Muscle of back (tissue), 3 donors: ENCODE measurements at regions not wholly inside any gene's neighbourhood (a gene's known extent, or its start where the extent isn't known, plus 50 kb on each side); places are given as distances from the start of the nearest gene placed in this dataset.
"Not testable (repeated sequence)": the region's sequence is repeated elsewhere in the genome, so short reads cannot be mapped to it uniquely, and the experiment has no call there.

ENCODE experiments used
- DNase-seq, 3 donors: peaks; one replicate each; pipeline versions ENCODE4 v3.0.0 to v3.0.0-alpha.2; 2013

- not testable (repeated sequence) for DNase-seq
Observed at GRCh38 chr9:41623666-41624065, 434.5 kb upstream of the ZNG1F start.

- not testable (repeated sequence) for DNase-seq
Observed at GRCh38 chr9:41619254-41619653, 430.1 kb upstream of the ZNG1F start.

- not testable (repeated sequence) for DNase-seq
Observed at GRCh38 chr9:41606961-41607547, 417.9 kb upstream of the ZNG1F start.

- DNase-seq: not testable (repeated sequence)
Observed at GRCh38 chr9:41565572-41565971, 376.5 kb upstream of the ZNG1F start.
